ENCODE measurements at regions not wholly inside any gene's neighbourhood (a gene's known extent, or its start where the extent isn't known, plus 50 kb on each side); places are given as distances from the start of the nearest gene placed in this dataset.

GRCh38 chr13:87940776-87941175 is 269.6 kb downstream of the SLITRK5 start:
- no peak for TF ChIP-seq EZH2 (IDR thresholded peaks at IDR 0.05)
- TF ChIP-seq CTCF (IDR thresholded peaks at IDR 0.05 in 2 of 3, conservative IDR thresholded peaks at IDR 0.05 in 1 of 3; ENCODE audit: borderline replicate concordance in 1 of 3, insufficient read depth in 1 of 3, low read depth in 2 of 3, low read length in 2 of 3): no peak
- no peak for TF ChIP-seq POLR2AphosphoS5 (IDR thresholded peaks at IDR 0.05; ENCODE audit: low read depth, low read length)
- TF ChIP-seq EZH2phosphoT487 (IDR thresholded peaks at IDR 0.05; ENCODE audit: borderline replicate concordance): no peak
- TF ChIP-seq POLR2A (IDR thresholded peaks at IDR 0.05; ENCODE audit: borderline replicate concordance, extremely low read depth, insufficient read depth, insufficient read length): no peak

All from HCT116 (cell line).